SK-N-SH treated with all-trans-retinoic acid at 6 μM for 48 hours (cell line): ENCODE measurements at regions not wholly inside any gene's neighbourhood (a gene's known extent, or its start where the extent isn't known, plus 50 kb on each side); places are given as distances from the start of the nearest gene placed in this dataset.

Experiments
- ARNTL ChIP-seq: fragments of 450-650 bp; formaldehyde crosslinking; IDR thresholded peaks from 2 replicates; pipeline ENCODE4 v1.5.0; 2020; ENCODE audit warnings: low read depth, mild to moderate bottlenecking, moderate library complexity, borderline replicate concordance
- CSDC2 ChIP-seq: fragments of 250-450 bp; sonication (Bioruptor Pico); IDR thresholded peaks from 2 replicates; pipeline ENCODE4 v1.5.0; 2020; ENCODE audit warnings: mild to moderate bottlenecking, moderate library complexity
- PPARA ChIP-seq: fragments of 250-450 bp; sonication (Bioruptor Pico); IDR thresholded peaks from 2 replicates; pipeline ENCODE4 v1.5.0; 2020; ENCODE audit warnings: mild to moderate bottlenecking, borderline replicate concordance
- ZFP3 ChIP-seq: fragments of 250-450 bp; sonication (Bioruptor Pico); IDR thresholded peaks from 2 replicates; pipeline ENCODE4 v1.5.0; 2020; ENCODE audit warnings: mild to moderate bottlenecking, moderate library complexity
- ZNF8 ChIP-seq: fragments of 450-650 bp; formaldehyde crosslinking; IDR thresholded peaks from 2 replicates; pipeline ENCODE4 v1.5.0; 2020; ENCODE audit warnings: mild to moderate bottlenecking, moderate library complexity

DNA sequence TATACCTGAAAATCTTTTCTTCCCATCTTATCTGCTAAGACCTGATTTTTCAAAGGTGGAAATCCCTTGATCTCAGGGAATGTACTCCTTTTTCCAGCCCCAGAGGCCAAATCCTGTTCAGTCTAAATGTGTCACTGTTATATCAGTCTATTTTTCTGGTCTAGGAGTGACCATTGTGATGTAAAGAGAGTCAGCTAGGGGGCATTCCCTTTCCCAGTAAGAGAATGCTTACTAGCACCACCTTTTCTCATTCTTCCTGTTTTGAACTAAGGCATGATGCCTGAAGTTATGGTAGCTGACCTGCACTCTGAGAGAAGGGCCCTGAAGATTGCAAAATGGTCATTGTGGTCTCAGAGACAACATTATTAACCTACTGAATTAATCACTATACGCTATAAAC is 124.1 kb upstream of the XIRP2 start:
- TF ChIP-seq PPARA: no peak
- no peak for TF ChIP-seq ZFP3
- TF ChIP-seq ARNTL (CRISPR knock-in tag): no peak
- TF ChIP-seq CSDC2 (CRISPR knock-in tag): no peak
- TF ChIP-seq ZNF8: no peak
